ENCODE measurements at regions not wholly inside any gene's neighbourhood (a gene's known extent, or its start where the extent isn't known, plus 50 kb on each side); places are given as distances from the start of the nearest gene placed in this dataset.

DNA sequence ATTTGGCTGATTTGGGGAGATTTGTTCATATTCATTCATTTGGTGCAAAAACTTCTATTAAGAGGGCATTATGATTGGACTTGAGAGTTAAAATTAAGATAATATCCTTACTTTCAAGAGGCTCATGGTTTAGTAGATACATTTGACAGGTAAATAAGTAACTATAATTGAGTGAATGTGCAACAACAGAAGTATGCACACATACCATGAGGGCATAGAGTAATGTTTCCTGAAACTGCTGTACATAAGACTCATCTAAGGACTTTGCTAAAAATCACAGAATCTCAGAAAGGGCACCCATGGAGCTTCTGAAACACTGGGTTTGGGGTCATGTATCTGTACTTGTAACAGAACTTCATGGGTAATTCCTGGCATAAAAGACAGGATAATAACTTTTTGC is 70.1 kb upstream of the PPP2R2B start:
- Histone ChIP-seq H3K9me3 (ENCODE audit: severe bottlenecking) (no peaks in the 10 kb centered on the region), H3K4me3 (ENCODE audit: low read depth, low read length) (no peak overlapping the region), H3K36me3 (no peaks in the 10 kb centered on the region), H3K27me3 (ENCODE audit: insufficient read depth, low read depth, severe bottlenecking) (no peaks in the 10 kb centered on the region), H3K27ac (no peak overlapping the region)
- TF ChIP-seq, protein P1, sequence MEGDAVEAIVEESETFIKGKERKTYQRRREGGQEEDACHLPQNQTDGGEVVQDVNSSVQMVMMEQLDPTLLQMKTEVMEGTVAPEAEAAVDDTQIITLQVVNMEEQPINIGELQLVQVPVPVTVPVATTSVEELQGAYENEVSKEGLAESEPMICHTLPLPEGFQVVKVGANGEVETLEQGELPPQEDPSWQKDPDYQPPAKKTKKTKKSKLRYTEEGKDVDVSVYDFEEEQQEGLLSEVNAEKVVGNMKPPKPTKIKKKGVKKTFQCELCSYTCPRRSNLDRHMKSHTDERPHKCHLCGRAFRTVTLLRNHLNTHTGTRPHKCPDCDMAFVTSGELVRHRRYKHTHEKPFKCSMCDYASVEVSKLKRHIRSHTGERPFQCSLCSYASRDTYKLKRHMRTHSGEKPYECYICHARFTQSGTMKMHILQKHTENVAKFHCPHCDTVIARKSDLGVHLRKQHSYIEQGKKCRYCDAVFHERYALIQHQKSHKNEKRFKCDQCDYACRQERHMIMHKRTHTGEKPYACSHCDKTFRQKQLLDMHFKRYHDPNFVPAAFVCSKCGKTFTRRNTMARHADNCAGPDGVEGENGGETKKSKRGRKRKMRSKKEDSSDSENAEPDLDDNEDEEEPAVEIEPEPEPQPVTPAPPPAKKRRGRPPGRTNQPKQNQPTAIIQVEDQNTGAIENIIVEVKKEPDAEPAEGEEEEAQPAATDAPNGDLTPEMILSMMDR (IDR thresholded peaks at IDR 0.05; ENCODE audit: low read depth, low read length), result no peak
- DNase-seq, result no peak

DNA sequence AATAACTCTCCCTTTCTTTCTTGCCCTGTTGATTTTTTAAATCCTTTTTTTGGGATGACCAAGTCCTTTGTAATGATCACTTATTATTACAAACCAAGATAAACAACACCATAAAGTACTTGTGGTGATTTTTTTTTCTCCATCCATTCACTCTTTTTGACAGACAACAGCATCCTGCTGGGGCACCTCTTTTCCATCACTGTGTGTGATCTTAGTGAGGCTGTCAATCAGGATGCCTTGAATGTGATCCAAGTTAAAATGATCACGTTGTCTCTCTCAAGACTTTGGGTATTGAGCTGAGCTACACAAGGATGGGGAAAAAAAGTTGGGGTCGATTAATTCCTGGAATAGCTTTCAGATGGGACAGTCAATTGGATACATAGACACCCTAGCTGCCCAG is 73.6 kb upstream of the PPP2R2B start:
- Histone ChIP-seq H3K27ac (no peak overlapping the region), H3K9me3 (ENCODE audit: severe bottlenecking) (no peaks in the 10 kb centered on the region), H3K36me3 (no peaks in the 10 kb centered on the region), H3K27me3 (ENCODE audit: insufficient read depth, low read depth, severe bottlenecking) (no peaks in the 10 kb centered on the region), H3K4me3 (ENCODE audit: low read depth, low read length) (no peak overlapping the region)
- no peak for DNase-seq
- TF ChIP-seq, protein P1 (IDR thresholded peaks at IDR 0.05; ENCODE audit: low read depth, low read length), result no peak

DNA sequence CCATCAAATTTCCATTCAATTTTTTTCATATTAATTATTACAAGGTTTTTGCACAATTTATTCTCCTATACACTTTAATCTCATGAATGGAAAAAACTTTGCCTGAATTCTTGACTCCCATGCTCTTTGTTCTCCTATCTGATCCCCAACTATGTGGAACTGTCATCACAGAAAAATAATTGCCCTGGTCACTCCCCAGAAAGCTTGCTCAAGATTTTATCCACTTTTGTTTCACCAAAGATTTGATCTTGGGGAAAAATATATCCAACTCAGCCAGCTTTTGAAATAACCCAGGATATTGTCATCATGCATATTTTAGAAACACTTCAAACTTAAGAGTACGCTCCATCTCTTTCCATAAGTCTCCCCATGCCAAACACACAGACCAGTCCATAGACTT is 77.7 kb upstream of the PPP2R2B start:
- no peaks in the 10 kb centered on the region for H3K27me3 ChIP-seq (ENCODE audit: insufficient read depth, low read depth, severe bottlenecking)
- no peaks in the 10 kb centered on the region for H3K9me3 ChIP-seq (ENCODE audit: severe bottlenecking)
- H3K27ac ChIP-seq, result no peak overlapping the region
- DNase-seq, result no peak
- H3K4me3 ChIP-seq (ENCODE audit: low read depth, low read length), result no peak overlapping the region
- no peaks in the 10 kb centered on the region for H3K36me3 ChIP-seq
- TF ChIP-seq, protein P1 (IDR thresholded peaks at IDR 0.05; ENCODE audit: low read depth, low read length), result no peak

DNA sequence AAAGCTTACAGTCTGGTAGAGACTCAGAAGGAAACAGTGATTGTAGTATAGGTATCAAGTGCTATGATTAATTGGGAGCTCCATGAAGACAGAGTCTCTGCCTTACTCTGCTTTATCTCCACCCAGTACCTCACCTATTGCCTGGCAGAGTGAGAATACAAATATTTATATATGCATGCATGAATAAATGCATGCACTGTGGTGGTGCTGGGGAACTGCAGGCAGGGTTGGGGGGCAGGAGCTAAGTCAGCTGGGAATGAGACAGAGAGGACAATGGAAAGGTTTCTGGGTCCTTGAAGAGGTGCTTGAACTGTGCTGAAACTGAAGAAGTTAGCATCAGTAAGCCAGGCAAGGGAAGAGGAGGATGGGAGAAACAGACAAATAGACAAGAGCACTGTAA is 80.8 kb upstream of the PPP2R2B start:
- Histone ChIP-seq H3K4me3 (ENCODE audit: low read depth, low read length) (no peak overlapping the region), H3K27me3 (ENCODE audit: insufficient read depth, low read depth, severe bottlenecking) (no peaks in the 10 kb centered on the region), H3K36me3 (no peaks in the 10 kb centered on the region), H3K9me3 (ENCODE audit: severe bottlenecking) (no peaks in the 10 kb centered on the region), H3K27ac (no peak overlapping the region)
- TF ChIP-seq, protein P1 (IDR thresholded peaks at IDR 0.05; ENCODE audit: low read depth, low read length), result no peak
- DNase-seq, result no peak

DNA sequence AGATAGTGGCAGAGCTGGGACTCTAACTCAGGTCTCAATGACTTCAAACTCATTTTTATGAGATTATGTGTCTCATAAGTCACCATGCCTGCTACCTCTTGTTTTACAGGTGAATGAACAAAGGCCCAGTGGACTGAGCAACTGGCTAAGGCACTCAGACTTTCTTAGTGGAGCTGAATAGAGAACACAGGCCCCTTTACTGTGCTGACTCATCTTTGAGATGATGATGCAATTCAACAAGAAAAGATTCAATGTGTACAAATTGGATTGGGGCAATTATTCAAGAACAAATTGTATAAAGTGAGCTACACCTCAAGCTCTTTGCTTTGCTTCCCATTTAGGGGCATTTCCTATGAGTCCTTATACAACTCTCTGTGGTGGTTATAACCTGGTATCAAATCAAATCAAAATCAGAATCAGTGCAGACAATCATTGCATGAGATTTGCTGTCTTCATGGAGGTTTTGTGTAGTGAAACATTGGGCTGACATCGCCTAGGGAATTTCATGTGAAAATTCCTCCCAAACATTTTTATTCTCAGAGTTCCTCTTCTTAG is 84.3 kb upstream of the PPP2R2B start:
- H3K27ac ChIP-seq, result no peak overlapping the region
- TF ChIP-seq, protein P1 (IDR thresholded peaks at IDR 0.05; ENCODE audit: low read depth, low read length), result no peak
- no peaks in the 10 kb centered on the region for H3K27me3 ChIP-seq (ENCODE audit: insufficient read depth, low read depth, severe bottlenecking)
- H3K9me3 ChIP-seq (ENCODE audit: severe bottlenecking), result no peaks in the 10 kb centered on the region
- no peak for DNase-seq
- H3K36me3 ChIP-seq, result no peaks in the 10 kb centered on the region
- H3K4me3 ChIP-seq (ENCODE audit: low read depth, low read length), result no peak overlapping the region
